ENCODE measurements at regions not wholly inside any gene's neighbourhood (a gene's known extent, or its start where the extent isn't known, plus 50 kb on each side); places are given as distances from the start of the nearest gene placed in this dataset.

GRCh38 chr10:117078168-117078837, 59.8 kb downstream of the VAX1 start:
- H3K4me1 ChIP-seq (replicated peaks) = no peaks in the 10 kb centered on the region
- intact Hi-C loops (cut with DNase I) = no loop called here
- DNase-seq (ENCODE audit: low spot score) = no peak
- TF ChIP-seq POLR2AphosphoS5 (IDR thresholded peaks at IDR 0.05) = no peak
- TF ChIP-seq, protein P1, sequence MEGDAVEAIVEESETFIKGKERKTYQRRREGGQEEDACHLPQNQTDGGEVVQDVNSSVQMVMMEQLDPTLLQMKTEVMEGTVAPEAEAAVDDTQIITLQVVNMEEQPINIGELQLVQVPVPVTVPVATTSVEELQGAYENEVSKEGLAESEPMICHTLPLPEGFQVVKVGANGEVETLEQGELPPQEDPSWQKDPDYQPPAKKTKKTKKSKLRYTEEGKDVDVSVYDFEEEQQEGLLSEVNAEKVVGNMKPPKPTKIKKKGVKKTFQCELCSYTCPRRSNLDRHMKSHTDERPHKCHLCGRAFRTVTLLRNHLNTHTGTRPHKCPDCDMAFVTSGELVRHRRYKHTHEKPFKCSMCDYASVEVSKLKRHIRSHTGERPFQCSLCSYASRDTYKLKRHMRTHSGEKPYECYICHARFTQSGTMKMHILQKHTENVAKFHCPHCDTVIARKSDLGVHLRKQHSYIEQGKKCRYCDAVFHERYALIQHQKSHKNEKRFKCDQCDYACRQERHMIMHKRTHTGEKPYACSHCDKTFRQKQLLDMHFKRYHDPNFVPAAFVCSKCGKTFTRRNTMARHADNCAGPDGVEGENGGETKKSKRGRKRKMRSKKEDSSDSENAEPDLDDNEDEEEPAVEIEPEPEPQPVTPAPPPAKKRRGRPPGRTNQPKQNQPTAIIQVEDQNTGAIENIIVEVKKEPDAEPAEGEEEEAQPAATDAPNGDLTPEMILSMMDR (IDR thresholded peaks at IDR 0.05) = no peak
- no peak for TF ChIP-seq POLR2A (IDR thresholded peaks at IDR 0.05)
- no peaks in the 10 kb centered on the region for H3K9me3 ChIP-seq
- no peaks in the 10 kb centered on the region for H3K36me3 ChIP-seq
- H3K4me3 ChIP-seq = no peak overlapping the region
- WGBS = 76% methylated on average over 7 of the region's 7 CpGs
- no peaks in the 10 kb centered on the region for H3K27me3 ChIP-seq (replicated peaks; ENCODE audit: insufficient read depth)
- H3K27ac ChIP-seq = no peak overlapping the region

DNA sequence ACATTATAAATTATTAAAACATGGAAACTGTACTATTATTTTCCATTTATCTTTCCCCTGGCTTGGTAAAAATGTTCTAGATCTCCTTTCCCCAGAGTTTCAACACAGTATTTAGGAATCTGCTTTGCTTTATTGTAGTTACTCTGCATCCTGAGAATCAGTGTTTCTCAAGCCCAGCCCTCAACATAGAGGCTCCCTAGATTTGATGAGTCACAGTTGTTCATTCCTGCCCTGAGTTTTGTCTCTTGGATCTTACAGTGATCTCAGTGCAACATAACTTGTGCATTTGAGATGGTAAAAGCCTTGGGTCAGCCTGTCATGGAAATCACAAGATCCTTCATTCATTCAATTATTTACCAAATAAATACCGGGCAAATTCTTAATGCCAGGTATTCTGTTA, 63.0 kb downstream of the VAX1 start:
- H3K27ac ChIP-seq = no peak overlapping the region
- no peaks in the 10 kb centered on the region for H3K27me3 ChIP-seq (replicated peaks; ENCODE audit: insufficient read depth)
- H3K4me1 ChIP-seq (replicated peaks) = no peaks in the 10 kb centered on the region
- TF ChIP-seq, protein P1 (IDR thresholded peaks at IDR 0.05) = no peak
- TF ChIP-seq POLR2A (IDR thresholded peaks at IDR 0.05) (no peak), POLR2AphosphoS5 (IDR thresholded peaks at IDR 0.05) (no peak)
- 95% methylated on average over 1 of the region's 1 CpG for WGBS
- no peaks in the 10 kb centered on the region for H3K36me3 ChIP-seq
- no peak for DNase-seq (ENCODE audit: low spot score)
- no peak overlapping the region for H3K4me3 ChIP-seq
- intact Hi-C loops (cut with DNase I) = no loop called here
- H3K9me3 ChIP-seq = no peaks in the 10 kb centered on the region

GRCh38 chr10:117074621-117075020, 63.4 kb downstream of the VAX1 start:
- Histone ChIP-seq H3K9me3 (no peaks in the 10 kb centered on the region), H3K4me3 (no peak overlapping the region), H3K27me3 (replicated peaks; ENCODE audit: insufficient read depth) (no peaks in the 10 kb centered on the region), H3K27ac (no peak overlapping the region), H3K4me1 (replicated peaks) (no peaks in the 10 kb centered on the region), H3K36me3 (no peaks in the 10 kb centered on the region)
- 9% methylated on average over 2 of the region's 2 CpGs for WGBS
- TF ChIP-seq POLR2A (IDR thresholded peaks at IDR 0.05) = no peak
- TF ChIP-seq, protein P1 (IDR thresholded peaks at IDR 0.05) = peak in 1 of 4 experiments; percentile 39
- DNase-seq (ENCODE audit: low spot score) = peak; percentile 8
- intact Hi-C loops (cut with DNase I) = no loop called here

DNA sequence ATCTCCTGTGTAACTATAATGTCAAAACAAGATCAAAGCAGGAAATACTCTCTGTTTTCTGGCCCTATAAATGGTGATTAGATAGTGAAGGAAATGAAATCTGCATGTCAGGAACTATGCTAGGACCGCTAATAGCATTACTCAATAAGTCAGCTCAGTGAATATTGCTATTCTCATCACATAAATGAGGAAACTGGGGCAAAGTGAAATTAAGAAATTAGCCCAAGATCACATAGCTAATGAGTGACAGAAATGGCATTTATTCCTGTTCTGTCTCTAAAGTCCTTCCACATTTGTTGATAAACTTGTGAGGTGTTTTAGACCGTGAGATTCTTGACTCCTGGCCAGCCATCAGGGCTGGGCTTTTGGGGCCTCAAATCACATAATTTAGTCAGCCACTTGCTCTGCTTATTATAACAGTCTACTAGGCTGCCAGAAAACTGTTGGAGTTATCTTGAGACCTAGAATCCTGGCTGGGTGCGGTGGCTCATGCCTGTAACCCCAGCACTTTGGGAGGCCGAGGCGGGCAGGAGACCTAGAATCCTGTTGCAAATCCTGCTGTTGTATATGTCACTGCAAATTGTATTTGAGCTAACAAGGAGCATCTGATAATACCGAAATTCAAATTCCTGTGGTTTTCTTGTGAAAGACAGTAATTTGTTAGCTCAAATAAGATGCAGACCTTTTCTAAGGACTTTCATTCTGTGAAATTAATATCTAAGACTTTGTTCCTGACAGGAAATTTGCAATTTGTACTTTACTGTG, 66.5 kb upstream of the SHTN1 start:
- Histone ChIP-seq H3K27me3 (replicated peaks; ENCODE audit: insufficient read depth) (no peaks in the 10 kb centered on the region), H3K36me3 (no peaks in the 10 kb centered on the region), H3K4me3 (no peak overlapping the region), H3K27ac (no peak overlapping the region), H3K4me1 (replicated peaks) (no peaks in the 10 kb centered on the region), H3K9me3 (no peaks in the 10 kb centered on the region)
- 78% methylated on average over 6 of the region's 6 CpGs for WGBS
- DNase-seq (ENCODE audit: low spot score) = no peak
- intact Hi-C loops (cut with DNase I) = no loop called here
- no peak for TF ChIP-seq POLR2A (IDR thresholded peaks at IDR 0.05)
- no peak for TF ChIP-seq POLR2AphosphoS5 (IDR thresholded peaks at IDR 0.05)
- TF ChIP-seq, protein P1 (IDR thresholded peaks at IDR 0.05) = no peak
